GM23248 (cell line): ENCODE measurements at regions not wholly inside any gene's neighbourhood (a gene's known extent, or its start where the extent isn't known, plus 50 kb on each side); places are given as distances from the start of the nearest gene placed in this dataset.

Experiments
- EZH2 ChIP-seq: fragments of 200-600 bp; sonication (generic); IDR thresholded peaks from 2 replicates; pipeline ENCODE4 v1.6.1; 2018; ENCODE audit warnings: antibody characterized with exemption, mild to moderate bottlenecking; ENCODE audit not compliant: insufficient read depth, poor library complexity, severe bottlenecking
- EZH2phosphoT487 ChIP-seq: fragments of 200-600 bp; sonication (generic); IDR thresholded peaks from 2 replicates; pipeline ENCODE4 v1.6.1; 2018; ENCODE audit warnings: antibody characterized with exemption, moderate library complexity, mild to moderate bottlenecking, low read depth; ENCODE audit not compliant: insufficient read depth

GRCh38 chr6:81979329-81979728 is 226.8 kb upstream of the TENT5A start:
- no peak for TF ChIP-seq EZH2
- no peak for TF ChIP-seq EZH2phosphoT487
